ENCODE measurements at regions not wholly inside any gene's neighbourhood (a gene's known extent, or its start where the extent isn't known, plus 50 kb on each side); places are given as distances from the start of the nearest gene placed in this dataset.

GRCh38 chrX:147693511-147693910 is 218.2 kb upstream of the FMR1 start:
- no peak for DNase-seq

- DNase-seq = no peak
These were observed 212.7 kb upstream of the FMR1 start for GRCh38 chrX:147699061-147699460.

- DNase-seq = no peak
These were observed 201.4 kb upstream of the FMR1 start for GRCh38 chrX:147710301-147710700.

GRCh38 chrX:147733369-147733768 is 178.3 kb upstream of the FMR1 start:
- no peak for DNase-seq

- no peak for DNase-seq
These were observed 176.4 kb upstream of the FMR1 start for GRCh38 chrX:147735364-147735763.

- DNase-seq = no peak
These were observed 175.7 kb upstream of the FMR1 start for GRCh38 chrX:147736045-147736444.

GRCh38 chrX:147737690-147738089 is 174.0 kb upstream of the FMR1 start:
- DNase-seq = no peak

GRCh38 chrX:147738265-147738664 is 173.5 kb upstream of the FMR1 start:
- no peak for DNase-seq

GRCh38 chrX:147739196-147739595 is 172.5 kb upstream of the FMR1 start:
- DNase-seq = no peak

- DNase-seq = no peak
These were observed 169.9 kb upstream of the FMR1 start for GRCh38 chrX:147741776-147742175.

GRCh38 chrX:147749308-147749707 is 162.4 kb upstream of the FMR1 start:
- no peak for DNase-seq

GRCh38 chrX:147757750-147758149 is 154.0 kb upstream of the FMR1 start:
- DNase-seq = no peak

- no peak for DNase-seq
These were observed 148.6 kb upstream of the FMR1 start for GRCh38 chrX:147763131-147763530.

GRCh38 chrX:147764868-147765267 is 146.9 kb upstream of the FMR1 start:
- no peak for DNase-seq

- DNase-seq = no peak
These were observed 140.9 kb upstream of the FMR1 start for GRCh38 chrX:147770858-147771257.

- no peak for DNase-seq
These were observed 134.7 kb upstream of the FMR1 start for GRCh38 chrX:147776988-147777387.

- DNase-seq = no peak
These were observed 132.5 kb upstream of the FMR1 start for GRCh38 chrX:147779173-147779572.

GRCh38 chrX:147781844-147782243 is 129.9 kb upstream of the FMR1 start:
- no peak for DNase-seq

- DNase-seq = peak; percentile 44
These were observed 122.9 kb upstream of the FMR1 start for GRCh38 chrX:147788641-147789350.

GRCh38 chrX:147800663-147801062 is 111.1 kb upstream of the FMR1 start:
- no peak for DNase-seq

- peak; percentile 36 for DNase-seq
These were observed 107.8 kb upstream of the FMR1 start for GRCh38 chrX:147803948-147804347.

GRCh38 chrX:147811803-147812202 is 99.9 kb upstream of the FMR1 start:
- no peak for DNase-seq

GRCh38 chrX:147827070-147827469 is 84.6 kb upstream of the FMR1 start:
- DNase-seq = no peak

GRCh38 chrX:147828719-147829118 is 83.0 kb upstream of the FMR1 start:
- DNase-seq = no peak

Data from muscle of arm (tissue), 1 donor.